GM12872 (cell line): ENCODE measurements at regions not wholly inside any gene's neighbourhood (a gene's known extent, or its start where the extent isn't known, plus 50 kb on each side); places are given as distances from the start of the nearest gene placed in this dataset.

Experiments used
- CTCF ChIP-seq: IDR thresholded peaks from 3 replicates; pipeline ENCODE4 v1.5.1; 2011; ENCODE audit warnings: low read depth, mild to moderate bottlenecking, low read length, moderate library complexity; ENCODE audit not compliant: insufficient read depth

- no peak for TF ChIP-seq CTCF
Observed at GRCh38 chr18:22300665-22301636, 116.8 kb downstream of the CTAGE1 start.

- no peak for TF ChIP-seq CTCF
Observed at GRCh38 chr18:22297008-22297407, 120.7 kb downstream of the CTAGE1 start.

- no peak for TF ChIP-seq CTCF
Observed at GRCh38 chr18:22296304-22296703, 121.4 kb downstream of the CTAGE1 start.

GRCh38 chr18:22293417-22293816, 124.0 kb downstream of the GATA6 start:
- no peak for TF ChIP-seq CTCF

- TF ChIP-seq CTCF: no peak
Observed at GRCh38 chr18:22290004-22290403, 120.6 kb downstream of the GATA6 start.

GRCh38 chr18:22286585-22286984, 117.2 kb downstream of the GATA6 start:
- TF ChIP-seq CTCF: no peak

- no peak for TF ChIP-seq CTCF
Observed at GRCh38 chr18:22285361-22286140, 116.2 kb downstream of the GATA6 start.
